HepG2 (cell line): ENCODE measurements at regions not wholly inside any gene's neighbourhood (a gene's known extent, or its start where the extent isn't known, plus 50 kb on each side); places are given as distances from the start of the nearest gene placed in this dataset.

ENCODE experiments used
- ARNTL ChIP-seq: sonication (generic); formaldehyde crosslinking; IDR thresholded peaks from 2 replicates; pipeline ENCODE4 v1.4.0; 2020; ENCODE audit warnings: mild to moderate bottlenecking, missing genetic modification reagents
- ASH2L ChIP-seq: fragments of 300-600, 200-600 bp; sonication (generic); IDR thresholded peaks from 2 replicates; pipeline ENCODE4 v1.7.0; 2017; ENCODE audit warnings: low read depth, mild to moderate bottlenecking, moderate library complexity, mixed read lengths, low read length; ENCODE audit not compliant: insufficient read length
- FOXO1 ChIP-seq: sonication (generic); formaldehyde crosslinking; IDR thresholded peaks from 2 replicates; pipeline ENCODE4 v1.4.0; 2020; ENCODE audit warnings: missing genetic modification reagents
- MAZ ChIP-seq, 2 experiments: sonication (generic) in 1 of 2; formaldehyde crosslinking in 1 of 2; IDR thresholded peaks; 2 replicates each; pipeline versions ENCODE4 v1.5.0 to v1.6.1; 2012 to 2020; ENCODE audit warnings: low read depth in 2 of 2, mild to moderate bottlenecking in 2 of 2, borderline replicate concordance in 1 of 2, improper control_type of control experiment in 1 of 2, low read length in 1 of 2, missing genetic modification reagents in 1 of 2, moderate library complexity in 1 of 2
- NFYC ChIP-seq: IDR thresholded peaks from 2 replicates; pipeline ENCODE4 v1.6.1; 2016; ENCODE audit warnings: missing genetic modification reagents, missing compliant biosample characterization
- PPARG ChIP-seq: conservative IDR thresholded peaks from 2 replicates; pipeline ENCODE4 v1.6.1; 2016; ENCODE audit warnings: missing biosample characterization, missing genetic modification reagents
- SRF ChIP-seq: IDR thresholded peaks from 2 replicates; pipeline ENCODE4 v1.6.1; 2011; ENCODE audit warnings: mild to moderate bottlenecking, low read depth, low read length, moderate library complexity
- ZBTB7A ChIP-seq: sonication (generic); formaldehyde crosslinking; IDR thresholded peaks from 2 replicates; pipeline ENCODE4 v1.8.0; 2022; ENCODE audit warnings: mild to moderate bottlenecking, missing genetic modification reagents
- ZFY ChIP-seq: sonication (generic); formaldehyde crosslinking; IDR thresholded peaks from 2 replicates; pipeline ENCODE4 v1.4.0; 2020; ENCODE audit warnings: missing genetic modification reagents
- ZNF225 ChIP-seq: sonication (generic); formaldehyde crosslinking; IDR thresholded peaks from 2 replicates; pipeline ENCODE4 v1.4.0; 2020; ENCODE audit warnings: mild to moderate bottlenecking, missing genetic modification reagents
- ZNF274 ChIP-seq: sonication (generic); formaldehyde crosslinking; IDR thresholded peaks from 2 replicates; pipeline ENCODE4 v1.5.1; 2020; ENCODE audit warnings: mild to moderate bottlenecking, missing genetic modification reagents
- ZNF430 ChIP-seq: sonication (generic); formaldehyde crosslinking; IDR thresholded peaks from 2 replicates; pipeline ENCODE4 v1.9.0; 2021; ENCODE audit warnings: mild to moderate bottlenecking, missing genetic modification reagents
- ZNF766 ChIP-seq: sonication (generic); formaldehyde crosslinking; IDR thresholded peaks from 2 replicates; pipeline ENCODE4 v1.5.0; 2020; ENCODE audit warnings: missing genetic modification reagents, borderline replicate concordance
- TF ChIP-seq, protein P1 (sequence below): sonication (generic); formaldehyde crosslinking; IDR thresholded peaks from 2 replicates; pipeline ENCODE4 v1.4.0; 2020; ENCODE audit warnings: missing genetic modification reagents, borderline replicate concordance
- TF ChIP-seq, protein P2 (sequence below): sonication (generic); formaldehyde crosslinking; IDR thresholded peaks from 2 replicates; pipeline ENCODE4 v1.8.1; 2023; ENCODE audit warnings: mild to moderate bottlenecking, inconsistent platforms, moderate library complexity, missing genetic modification reagents, borderline replicate concordance
- TF ChIP-seq, protein P3 (sequence below): sonication (generic); formaldehyde crosslinking; IDR thresholded peaks from 2 replicates; pipeline ENCODE4 v1.4.0; 2020; ENCODE audit warnings: missing genetic modification reagents, borderline replicate concordance
- TF ChIP-seq, protein P4 (sequence below): sonication (generic); formaldehyde crosslinking; IDR thresholded peaks from 2 replicates; pipeline ENCODE4 v1.4.0; 2020; ENCODE audit warnings: missing genetic modification reagents
- TF ChIP-seq, protein P5 (sequence below): sonication (generic); formaldehyde crosslinking; IDR thresholded peaks from 2 replicates; pipeline ENCODE4 v1.8.1; 2023; ENCODE audit warnings: mild to moderate bottlenecking, missing genetic modification reagents, borderline replicate concordance

DNA sequence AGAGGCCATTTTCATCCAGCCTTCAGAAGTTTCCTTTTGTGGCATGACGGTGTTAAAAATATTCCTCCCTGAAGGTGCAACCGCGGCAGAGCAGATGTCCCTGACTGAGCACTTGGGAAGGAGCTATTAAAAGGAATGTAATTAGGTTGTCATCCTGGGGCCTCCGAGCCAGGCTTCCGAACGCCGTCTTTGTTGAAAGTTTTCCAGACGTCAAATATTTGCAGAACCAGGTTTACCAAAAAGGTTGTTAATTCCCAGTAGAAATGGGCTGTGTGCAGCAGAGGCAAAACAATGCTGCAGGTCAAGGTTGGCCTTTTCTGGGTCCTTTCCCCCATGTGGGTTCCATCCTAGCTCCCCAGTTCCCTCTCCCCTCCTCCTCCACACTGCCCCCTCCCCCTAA is 88.8 kb upstream of the CALM2 start (continued):
- TF ChIP-seq, protein P1, sequence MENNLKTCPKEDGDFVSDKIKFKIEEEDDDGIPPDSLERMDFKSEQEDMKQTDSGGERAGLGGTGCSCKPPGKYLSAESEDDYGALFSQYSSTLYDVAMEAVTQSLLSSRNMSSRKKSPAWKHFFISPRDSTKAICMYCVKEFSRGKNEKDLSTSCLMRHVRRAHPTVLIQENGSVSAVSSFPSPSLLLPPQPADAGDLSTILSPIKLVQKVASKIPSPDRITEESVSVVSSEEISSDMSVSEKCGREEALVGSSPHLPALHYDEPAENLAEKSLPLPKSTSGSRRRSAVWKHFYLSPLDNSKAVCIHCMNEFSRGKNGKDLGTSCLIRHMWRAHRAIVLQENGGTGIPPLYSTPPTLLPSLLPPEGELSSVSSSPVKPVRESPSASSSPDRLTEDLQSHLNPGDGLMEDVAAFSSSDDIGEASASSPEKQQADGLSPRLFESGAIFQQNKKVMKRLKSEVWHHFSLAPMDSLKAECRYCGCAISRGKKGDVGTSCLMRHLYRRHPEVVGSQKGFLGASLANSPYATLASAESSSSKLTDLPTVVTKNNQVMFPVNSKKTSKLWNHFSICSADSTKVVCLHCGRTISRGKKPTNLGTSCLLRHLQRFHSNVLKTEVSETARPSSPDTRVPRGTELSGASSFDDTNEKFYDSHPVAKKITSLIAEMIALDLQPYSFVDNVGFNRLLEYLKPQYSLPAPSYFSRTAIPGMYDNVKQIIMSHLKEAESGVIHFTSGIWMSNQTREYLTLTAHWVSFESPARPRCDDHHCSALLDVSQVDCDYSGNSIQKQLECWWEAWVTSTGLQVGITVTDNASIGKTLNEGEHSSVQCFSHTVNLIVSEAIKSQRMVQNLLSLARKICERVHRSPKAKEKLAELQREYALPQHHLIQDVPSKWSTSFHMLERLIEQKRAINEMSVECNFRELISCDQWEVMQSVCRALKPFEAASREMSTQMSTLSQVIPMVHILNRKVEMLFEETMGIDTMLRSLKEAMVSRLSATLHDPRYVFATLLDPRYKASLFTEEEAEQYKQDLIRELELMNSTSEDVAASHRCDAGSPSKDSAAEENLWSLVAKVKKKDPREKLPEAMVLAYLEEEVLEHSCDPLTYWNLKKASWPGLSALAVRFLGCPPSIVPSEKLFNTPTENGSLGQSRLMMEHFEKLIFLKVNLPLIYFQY (CRISPR knock-in tag) = no peak
- TF ChIP-seq NFYC (CRISPR knock-in tag) (no peak), ZNF225 (CRISPR knock-in tag) (no peak), ARNTL (no peak), PPARG (CRISPR knock-in tag) (0 out of 2 replicates have a peak, but pooled peaks have one; percentile 23), ZNF766 (CRISPR knock-in tag) (no peak), SRF (no peak), ZNF430 (CRISPR knock-in tag) (no peak), ZFY (CRISPR knock-in tag) (peak; percentile 22; the same call in 1 of the 2 replicates), ASH2L (no peak), ZBTB7A (CRISPR knock-in tag) (no peak), MAZ (IDR thresholded peaks at IDR 0.05; ENCODE audit: borderline replicate concordance, low read depth, low read length) (no peak), MAZ (CRISPR knock-in tag; IDR thresholded peaks at IDR 0.05; ENCODE audit: low read depth) (no peak), ZNF274 (CRISPR knock-in tag) (no peak), FOXO1 (CRISPR knock-in tag) (0 out of 2 replicates have a peak, but pooled peaks have one; percentile 16)
- TF ChIP-seq, protein P2, sequence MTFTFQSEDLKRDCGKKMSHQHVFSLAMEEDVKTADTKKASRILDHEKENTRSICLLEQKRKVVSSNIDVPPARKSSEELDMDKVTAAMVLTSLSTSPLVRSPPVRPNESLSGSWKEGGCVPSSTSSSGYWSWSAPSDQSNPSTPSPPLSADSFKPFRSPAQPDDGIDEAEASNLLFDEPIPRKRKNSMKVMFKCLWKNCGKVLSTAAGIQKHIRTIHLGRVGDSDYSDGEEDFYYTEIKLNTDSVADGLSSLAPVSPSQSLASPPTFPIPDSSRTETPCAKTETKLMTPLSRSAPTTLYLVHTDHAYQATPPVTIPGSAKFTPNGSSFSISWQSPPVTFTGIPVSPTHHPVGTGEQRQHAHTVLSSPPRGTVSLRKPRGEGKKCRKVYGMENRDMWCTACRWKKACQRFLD (CRISPR knock-in tag) = no peak
- TF ChIP-seq, protein P3, sequence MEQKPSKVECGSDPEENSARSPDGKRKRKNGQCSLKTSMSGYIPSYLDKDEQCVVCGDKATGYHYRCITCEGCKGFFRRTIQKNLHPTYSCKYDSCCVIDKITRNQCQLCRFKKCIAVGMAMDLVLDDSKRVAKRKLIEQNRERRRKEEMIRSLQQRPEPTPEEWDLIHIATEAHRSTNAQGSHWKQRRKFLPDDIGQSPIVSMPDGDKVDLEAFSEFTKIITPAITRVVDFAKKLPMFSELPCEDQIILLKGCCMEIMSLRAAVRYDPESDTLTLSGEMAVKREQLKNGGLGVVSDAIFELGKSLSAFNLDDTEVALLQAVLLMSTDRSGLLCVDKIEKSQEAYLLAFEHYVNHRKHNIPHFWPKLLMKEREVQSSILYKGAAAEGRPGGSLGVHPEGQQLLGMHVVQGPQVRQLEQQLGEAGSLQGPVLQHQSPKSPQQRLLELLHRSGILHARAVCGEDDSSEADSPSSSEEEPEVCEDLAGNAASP (CRISPR knock-in tag) = peak; percentile 40; the same call in 1 of the 2 replicates
- TF ChIP-seq, protein P4, sequence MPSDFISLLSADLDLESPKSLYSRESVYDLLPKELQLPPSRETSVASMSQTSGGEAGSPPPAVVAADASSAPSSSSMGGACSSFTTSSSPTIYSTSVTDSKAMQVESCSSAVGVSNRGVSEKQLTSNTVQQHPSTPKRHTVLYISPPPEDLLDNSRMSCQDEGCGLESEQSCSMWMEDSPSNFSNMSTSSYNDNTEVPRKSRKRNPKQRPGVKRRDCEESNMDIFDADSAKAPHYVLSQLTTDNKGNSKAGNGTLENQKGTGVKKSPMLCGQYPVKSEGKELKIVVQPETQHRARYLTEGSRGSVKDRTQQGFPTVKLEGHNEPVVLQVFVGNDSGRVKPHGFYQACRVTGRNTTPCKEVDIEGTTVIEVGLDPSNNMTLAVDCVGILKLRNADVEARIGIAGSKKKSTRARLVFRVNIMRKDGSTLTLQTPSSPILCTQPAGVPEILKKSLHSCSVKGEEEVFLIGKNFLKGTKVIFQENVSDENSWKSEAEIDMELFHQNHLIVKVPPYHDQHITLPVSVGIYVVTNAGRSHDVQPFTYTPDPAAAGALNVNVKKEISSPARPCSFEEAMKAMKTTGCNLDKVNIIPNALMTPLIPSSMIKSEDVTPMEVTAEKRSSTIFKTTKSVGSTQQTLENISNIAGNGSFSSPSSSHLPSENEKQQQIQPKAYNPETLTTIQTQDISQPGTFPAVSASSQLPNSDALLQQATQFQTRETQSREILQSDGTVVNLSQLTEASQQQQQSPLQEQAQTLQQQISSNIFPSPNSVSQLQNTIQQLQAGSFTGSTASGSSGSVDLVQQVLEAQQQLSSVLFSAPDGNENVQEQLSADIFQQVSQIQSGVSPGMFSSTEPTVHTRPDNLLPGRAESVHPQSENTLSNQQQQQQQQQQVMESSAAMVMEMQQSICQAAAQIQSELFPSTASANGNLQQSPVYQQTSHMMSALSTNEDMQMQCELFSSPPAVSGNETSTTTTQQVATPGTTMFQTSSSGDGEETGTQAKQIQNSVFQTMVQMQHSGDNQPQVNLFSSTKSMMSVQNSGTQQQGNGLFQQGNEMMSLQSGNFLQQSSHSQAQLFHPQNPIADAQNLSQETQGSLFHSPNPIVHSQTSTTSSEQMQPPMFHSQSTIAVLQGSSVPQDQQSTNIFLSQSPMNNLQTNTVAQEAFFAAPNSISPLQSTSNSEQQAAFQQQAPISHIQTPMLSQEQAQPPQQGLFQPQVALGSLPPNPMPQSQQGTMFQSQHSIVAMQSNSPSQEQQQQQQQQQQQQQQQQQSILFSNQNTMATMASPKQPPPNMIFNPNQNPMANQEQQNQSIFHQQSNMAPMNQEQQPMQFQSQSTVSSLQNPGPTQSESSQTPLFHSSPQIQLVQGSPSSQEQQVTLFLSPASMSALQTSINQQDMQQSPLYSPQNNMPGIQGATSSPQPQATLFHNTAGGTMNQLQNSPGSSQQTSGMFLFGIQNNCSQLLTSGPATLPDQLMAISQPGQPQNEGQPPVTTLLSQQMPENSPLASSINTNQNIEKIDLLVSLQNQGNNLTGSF (CRISPR knock-in tag) = no peak
- TF ChIP-seq, protein P5, sequence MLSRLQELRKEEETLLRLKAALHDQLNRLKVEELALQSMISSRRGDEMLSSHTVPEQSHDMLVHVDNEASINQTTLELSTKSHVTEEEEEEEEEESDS (CRISPR knock-in tag) = no peak
